HG02885 (cell line): ENCODE measurements at regions not wholly inside any gene's neighbourhood (a gene's known extent, or its start where the extent isn't known, plus 50 kb on each side); places are given as distances from the start of the nearest gene placed in this dataset.
A peak's percentile ranks its signal among the peaks of the same experiment; 100 is the strongest.
"Not testable (repeated sequence)": the region's sequence is repeated elsewhere in the genome, so short reads cannot be mapped to it uniquely, and the experiment has no call there.

Source experiments
- ATAC-seq: cut with Tn5 transposase; IDR thresholded peaks from one replicate; pipeline ENCODE4 v1.9.1; 2021; ENCODE audit warnings: mild to moderate bottlenecking; ENCODE audit not compliant: unreplicated experiment, poor library complexity

- no peak for ATAC-seq
Observed at GRCh38 chr9:108766626-108767161, 89.1 kb downstream of the ACTL7B start.

GRCh38 chr9:108765265-108765664 lies 90.5 kb downstream of the ACTL7B start:
- ATAC-seq, result no peak

GRCh38 chr9:108762348-108763055 lies 93.3 kb downstream of the ACTL7B start:
- ATAC-seq, result no peak

DNA sequence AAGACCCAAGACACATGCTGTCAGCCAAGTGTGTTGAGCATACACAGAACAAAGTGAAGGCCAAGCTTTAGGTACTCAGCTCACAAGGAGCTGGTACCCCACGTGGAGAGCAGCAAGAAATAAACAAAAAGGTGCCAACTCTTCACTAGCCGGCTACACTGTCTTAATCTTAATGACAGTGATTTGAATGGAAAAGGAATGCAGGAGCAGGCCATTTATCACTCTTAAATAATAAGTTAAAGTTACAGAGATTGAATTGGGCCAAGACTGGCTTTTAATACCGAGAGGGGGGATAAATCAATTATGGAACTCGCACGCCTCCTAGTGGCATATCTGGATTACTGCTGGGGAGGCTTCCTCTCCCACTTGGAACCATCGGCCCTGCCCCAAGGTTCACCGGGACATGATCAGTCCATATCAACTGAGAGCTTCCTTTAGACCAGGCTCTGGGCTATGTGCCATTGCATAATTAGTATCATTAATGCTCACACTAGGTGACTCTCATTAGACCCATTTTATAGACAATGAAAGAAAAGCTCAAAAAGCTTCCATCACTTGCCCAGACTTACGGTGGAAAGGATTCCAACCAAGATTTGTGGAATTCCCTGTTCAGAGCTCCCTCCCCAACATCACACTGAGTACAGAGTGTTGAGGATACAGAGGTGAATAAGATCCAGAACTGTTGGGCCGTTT lies 94.0 kb downstream of the ACTL7B start:
- peak; percentile 75 for ATAC-seq

DNA sequence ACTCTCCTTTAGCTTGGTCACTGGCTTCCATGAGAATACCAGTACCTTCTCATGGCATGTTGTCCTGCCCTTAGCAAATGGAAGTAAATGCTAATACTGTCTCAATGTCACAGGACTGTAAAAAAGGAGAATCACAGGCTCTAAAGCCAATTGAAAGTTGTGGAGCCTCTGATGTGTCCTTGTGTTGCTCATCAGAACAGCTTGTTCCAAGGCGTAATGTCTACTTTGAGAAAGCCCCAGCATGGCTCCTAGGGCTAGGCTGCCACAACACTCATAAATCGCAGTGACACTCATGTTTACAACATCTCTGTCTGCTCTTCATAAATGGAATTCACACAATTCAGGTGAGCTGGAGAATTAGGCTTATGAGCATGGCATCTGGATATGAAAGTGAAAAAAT lies 94.9 kb downstream of the ACTL7B start:
- no peak for ATAC-seq

- ATAC-seq, result no peak
Observed at GRCh38 chr9:108759835-108760234, 96.0 kb downstream of the ACTL7B start.

DNA sequence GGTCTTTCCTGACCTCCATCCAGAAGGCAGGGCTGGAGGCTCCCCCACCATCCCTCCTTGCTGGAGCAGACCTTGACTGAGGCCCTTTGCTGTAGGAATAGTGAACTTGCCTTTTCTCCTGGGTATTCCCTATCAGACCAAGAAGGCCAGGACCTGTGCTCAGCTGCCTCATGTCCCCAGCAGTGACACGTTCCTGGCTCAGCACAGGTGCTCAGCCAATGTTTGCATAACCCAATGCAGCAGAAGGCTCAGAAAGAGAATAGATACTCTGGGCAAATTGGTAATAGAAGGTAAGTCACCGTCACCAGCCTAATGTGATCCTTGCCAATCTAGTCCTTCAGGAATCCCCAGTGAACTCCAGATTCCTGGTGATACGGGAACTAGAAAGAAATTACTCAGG lies 96.4 kb downstream of the ACTL7B start:
- ATAC-seq, result no peak

DNA sequence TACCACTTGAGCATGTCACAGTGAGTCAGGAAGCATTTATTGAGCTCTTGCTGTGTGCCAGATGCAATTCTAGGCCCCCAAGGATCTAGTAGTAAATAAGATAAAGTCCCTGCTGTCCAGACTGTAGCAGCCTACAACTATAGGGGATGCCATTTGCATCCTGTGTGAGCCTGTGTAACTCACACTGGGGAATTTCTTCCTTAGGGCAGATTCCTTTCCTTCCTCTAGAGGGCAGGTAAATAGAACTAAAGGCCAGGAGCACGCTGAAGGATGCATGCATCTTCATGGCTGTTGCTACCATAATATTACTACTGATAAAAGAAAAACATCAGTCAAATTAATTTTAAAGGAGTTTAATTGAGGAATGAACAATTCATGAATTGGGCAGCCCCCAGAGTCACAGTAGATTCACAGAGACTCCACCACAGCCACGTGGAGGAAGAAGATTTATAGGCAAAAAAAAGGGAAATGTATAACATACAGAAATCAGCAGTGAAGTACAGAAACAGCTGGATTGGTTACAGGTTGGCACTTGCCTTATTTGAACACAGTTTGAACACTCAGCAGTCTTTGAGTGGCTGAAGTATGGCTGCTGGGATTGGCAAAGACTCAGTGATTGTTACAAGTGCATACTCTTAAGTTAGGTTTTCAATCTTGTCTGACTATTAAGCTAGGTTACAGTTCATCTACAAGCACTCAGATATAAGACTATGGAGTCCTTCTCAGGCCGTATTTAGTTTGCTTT lies 98.9 kb downstream of the ACTL7B start:
- ATAC-seq, result no peak

DNA sequence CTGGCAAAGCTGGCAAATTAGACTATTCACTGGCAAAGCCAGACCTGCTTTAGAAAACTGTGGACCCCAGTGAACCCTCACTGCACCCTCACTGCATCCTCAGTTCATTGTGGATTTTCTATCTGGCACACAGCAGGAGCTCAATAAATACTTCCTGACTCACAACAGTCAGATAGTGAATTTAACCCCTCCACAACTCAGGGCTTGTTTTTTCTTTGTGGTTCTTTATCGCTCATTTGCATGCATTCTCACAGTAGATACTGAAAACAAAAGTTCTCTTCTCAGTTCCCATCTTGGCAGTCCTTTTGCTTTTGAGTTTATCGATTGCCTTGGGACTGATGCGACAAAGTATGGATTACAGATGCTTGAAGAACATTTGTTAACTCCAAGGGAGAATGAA lies 99.8 kb downstream of the ACTL7B start:
- ATAC-seq, result peak; percentile 95

DNA sequence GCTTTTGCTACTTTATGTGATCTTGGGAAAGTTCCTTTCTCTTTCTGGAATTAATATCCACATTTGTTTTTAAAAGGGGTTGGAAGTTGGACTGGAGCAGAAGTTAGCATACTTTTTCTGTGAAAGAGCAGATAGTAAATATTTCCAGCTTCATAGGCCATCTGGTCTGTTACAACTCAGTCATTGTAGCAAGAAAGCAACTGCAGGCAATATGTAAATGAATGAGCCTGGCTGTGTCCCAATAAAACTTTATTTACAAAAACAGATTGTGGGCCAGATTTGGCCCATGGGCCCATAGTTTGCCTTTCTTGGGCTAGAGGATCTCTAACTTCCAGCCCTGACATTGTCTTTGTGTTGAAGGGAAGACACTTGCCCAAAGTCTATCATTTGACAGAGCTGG lies 104.4 kb downstream of the ACTL7B start:
- no peak for ATAC-seq

GRCh38 chr9:108750661-108751215 lies 105.0 kb downstream of the ACTL7B start:
- no peak for ATAC-seq

DNA sequence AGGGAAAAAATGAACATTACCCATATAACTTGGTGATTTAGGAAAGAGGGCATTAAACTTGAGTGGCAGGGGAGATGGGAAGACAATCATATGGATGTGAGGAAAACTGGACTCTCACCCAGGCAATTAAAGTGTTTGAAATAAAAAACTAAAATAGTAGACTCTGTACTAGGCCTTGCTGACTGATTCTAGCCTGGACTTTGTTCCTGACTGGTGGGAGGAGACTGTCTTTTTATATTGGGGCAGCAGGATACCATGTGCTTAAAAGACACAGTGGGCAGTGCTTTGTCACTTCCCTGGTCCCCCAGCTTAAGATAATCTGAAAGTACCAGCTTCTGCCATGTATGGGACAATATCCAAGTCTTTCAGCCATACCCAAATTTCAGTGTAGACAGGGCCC lies 107.0 kb downstream of the ACTL7B start:
- ATAC-seq, result no peak

DNA sequence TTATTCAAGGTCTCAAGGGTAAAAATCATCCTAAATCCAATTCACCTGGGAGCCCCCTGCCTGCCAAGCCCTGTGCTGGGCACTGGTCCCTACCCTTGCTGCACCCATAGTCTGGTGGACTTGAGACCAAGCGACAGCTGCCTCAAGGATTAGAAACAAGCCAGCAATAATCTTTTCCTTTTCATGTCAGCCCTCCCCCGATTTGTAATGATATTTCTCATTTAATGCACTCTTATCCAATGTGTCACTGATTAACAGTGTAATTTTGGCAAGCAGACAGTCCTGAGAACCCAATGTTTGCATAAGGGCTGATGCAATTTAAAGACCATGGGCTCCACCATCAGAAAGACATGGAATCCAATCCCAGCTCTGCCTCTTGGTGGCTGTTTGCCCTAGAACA lies 108.9 kb downstream of the ACTL7B start:
- no peak for ATAC-seq

DNA sequence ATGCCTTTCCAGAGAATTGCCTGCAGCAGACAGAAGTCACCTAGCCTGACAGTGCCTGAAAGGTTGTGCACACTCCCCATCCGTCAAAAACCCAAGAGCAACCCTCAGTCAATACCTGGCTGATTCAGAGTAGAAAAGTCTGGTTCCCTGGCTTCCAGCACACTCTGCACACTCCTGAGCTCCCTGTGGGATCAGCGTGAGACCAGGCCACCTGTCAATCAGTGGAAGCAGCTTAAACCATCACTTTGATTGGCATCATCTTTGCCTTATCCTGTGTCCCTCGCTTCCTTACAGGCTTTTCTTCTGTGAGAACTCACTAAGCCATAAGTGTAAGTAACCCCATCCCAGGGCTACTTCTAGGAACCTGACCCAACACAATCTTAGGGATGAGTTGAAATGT lies 109.8 kb downstream of the ACTL7B start:
- ATAC-seq, result no peak

GRCh38 chr9:108744641-108745040 lies 111.1 kb downstream of the ACTL7B start:
- ATAC-seq, result no peak

GRCh38 chr9:108743901-108744371 lies 111.8 kb downstream of the ACTL7B start:
- no peak for ATAC-seq

DNA sequence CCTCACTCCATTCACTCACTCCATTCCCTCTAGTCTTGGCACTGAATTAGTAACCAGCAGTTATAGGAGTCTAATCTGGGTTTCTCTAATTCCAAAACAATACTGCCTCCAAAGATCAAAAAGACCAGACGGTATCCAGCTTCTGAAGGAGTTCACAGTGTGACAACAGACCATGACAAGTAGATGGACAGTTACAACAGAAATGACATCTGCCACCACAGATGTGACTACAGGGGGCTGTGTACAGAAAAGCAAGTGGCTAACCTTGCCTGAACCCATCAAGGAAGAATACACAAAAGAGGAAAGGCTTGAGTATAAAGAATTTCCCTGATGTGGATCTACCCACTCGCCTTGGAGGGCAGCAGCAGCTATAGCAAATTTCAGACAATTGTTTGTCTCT lies 112.4 kb downstream of the ACTL7B start:
- ATAC-seq, result no peak

GRCh38 chr9:108742191-108742590 lies 113.6 kb downstream of the ACTL7B start:
- ATAC-seq, result no peak

- ATAC-seq, result not testable (repeated sequence)
Observed at GRCh38 chr9:108731292-108731691, 124.5 kb downstream of the ACTL7B start.

GRCh38 chr9:108727580-108728111 lies 128.1 kb downstream of the ACTL7B start:
- no peak for ATAC-seq
